ENCODE measurements at regions not wholly inside any gene's neighbourhood (a gene's known extent, or its start where the extent isn't known, plus 50 kb on each side); places are given as distances from the start of the nearest gene placed in this dataset.
A peak's percentile ranks its signal among the peaks of the same experiment; 100 is the strongest.

GRCh38 chr3:15952543-15953175 is 154.9 kb upstream of the ANKRD28 start:
- no peak for DNase-seq (ENCODE audit: low spot score)

GRCh38 chr3:15953841-15954240 is 156.1 kb upstream of the ANKRD28 start:
- DNase-seq (ENCODE audit: low spot score), result peak; percentile 3

- DNase-seq (ENCODE audit: low spot score), result no peak
Measured at GRCh38 chr3:15955968-15956367, 158.2 kb upstream of the ANKRD28 start.

GRCh38 chr3:15958692-15959433 is 161.1 kb upstream of the ANKRD28 start:
- DNase-seq (ENCODE audit: low spot score), result no peak

- no peak for DNase-seq (ENCODE audit: low spot score)
Measured at GRCh38 chr3:15959434-15959811, 161.6 kb upstream of the ANKRD28 start.

- DNase-seq (ENCODE audit: low spot score), result no peak
Measured at GRCh38 chr3:15964605-15965442, 167.0 kb upstream of the ANKRD28 start.

- DNase-seq (ENCODE audit: low spot score), result no peak
Measured at GRCh38 chr3:15967577-15967976, 169.8 kb upstream of the ANKRD28 start.

GRCh38 chr3:15969874-15970640 is 172.3 kb upstream of the ANKRD28 start:
- DNase-seq (ENCODE audit: low spot score), result no peak

GRCh38 chr3:15973414-15973813 is 175.6 kb upstream of the ANKRD28 start:
- no peak for DNase-seq (ENCODE audit: low spot score)

GRCh38 chr3:15973940-15974339 is 176.2 kb upstream of the ANKRD28 start:
- no peak for DNase-seq (ENCODE audit: low spot score)

- DNase-seq (ENCODE audit: low spot score), result no peak
Measured at GRCh38 chr3:15974647-15975046, 176.9 kb upstream of the ANKRD28 start.

- no peak for DNase-seq (ENCODE audit: low spot score)
Measured at GRCh38 chr3:15976524-15976923, 178.7 kb upstream of the ANKRD28 start.

- no peak for DNase-seq (ENCODE audit: low spot score)
Measured at GRCh38 chr3:15977090-15977489, 179.3 kb upstream of the ANKRD28 start.

GRCh38 chr3:15977598-15978232 is 179.9 kb upstream of the ANKRD28 start:
- no peak for DNase-seq (ENCODE audit: low spot score)

GRCh38 chr3:15978801-15979200 is 181.0 kb upstream of the ANKRD28 start:
- no peak for DNase-seq (ENCODE audit: low spot score)

- DNase-seq (ENCODE audit: low spot score), result no peak
Measured at GRCh38 chr3:15979495-15979894, 181.7 kb upstream of the ANKRD28 start.

GRCh38 chr3:15979900-15980299 is 182.1 kb upstream of the ANKRD28 start:
- no peak for DNase-seq (ENCODE audit: low spot score)

GRCh38 chr3:15982243-15982642 is 184.5 kb upstream of the ANKRD28 start:
- DNase-seq (ENCODE audit: low spot score), result no peak

GRCh38 chr3:15982667-15983196 is 185.0 kb upstream of the ANKRD28 start:
- no peak for DNase-seq (ENCODE audit: low spot score)

- no peak for DNase-seq (ENCODE audit: low spot score)
Measured at GRCh38 chr3:15983232-15983631, 185.5 kb upstream of the ANKRD28 start.

- no peak for DNase-seq (ENCODE audit: low spot score)
Measured at GRCh38 chr3:15983693-15984092, 185.9 kb upstream of the ANKRD28 start.
